OCI-LY1 (cell line): ENCODE measurements at regions not wholly inside any gene's neighbourhood (a gene's known extent, or its start where the extent isn't known, plus 50 kb on each side); places are given as distances from the start of the nearest gene placed in this dataset.

ENCODE experiments used
- H2AFZ ChIP-seq: fragments of 200-600 bp; sonication (generic), shearing (Covaris generic); 2 replicates; pipeline ENCODE4 v1.6.0; 2014; ENCODE audit warnings: antibody characterized with exemption, mild to moderate bottlenecking, low read length
- H3F3A ChIP-seq: fragments of 200-600 bp; sonication (generic), shearing (Covaris generic); 2 replicates; pipeline ENCODE4 v1.6.0; 2014; ENCODE audit warnings: mild to moderate bottlenecking, antibody characterized with exemption, low read length, moderate library complexity; ENCODE audit not compliant: insufficient read depth
- H3K27ac ChIP-seq: fragments of 200-600 bp; sonication (generic); 2 replicates; pipeline ENCODE4 v1.5.1; 2014; ENCODE audit warnings: low read length, mixed run types, mild to moderate bottlenecking, low read depth; ENCODE audit not compliant: poor library complexity, severe bottlenecking
- H3K27me3 ChIP-seq: fragments of 200-600 bp; sonication (generic); 2 replicates; pipeline ENCODE4 v1.6.0; 2014; ENCODE audit warnings: antibody characterized with exemption, mild to moderate bottlenecking, low read length, moderate library complexity; ENCODE audit not compliant: insufficient read depth
- H3K36me3 ChIP-seq: fragments of 200-600 bp; sonication (generic); 2 replicates; pipeline ENCODE4 v1.6.1; 2014; ENCODE audit warnings: mild to moderate bottlenecking, antibody characterized with exemption, low read length, moderate library complexity, mixed read lengths; ENCODE audit not compliant: insufficient read depth
- H3K4me1 ChIP-seq: fragments of 200-600 bp; sonication (generic); 2 replicates; pipeline ENCODE4 v1.5.1; 2014; ENCODE audit warnings: mild to moderate bottlenecking, low read length, moderate library complexity; ENCODE audit not compliant: insufficient read depth, severe bottlenecking
- H3K4me2 ChIP-seq: fragments of 200-600 bp; sonication (generic), shearing (Covaris generic); 2 replicates; pipeline ENCODE4 v1.6.1; 2014; ENCODE audit warnings: low read length
- H3K4me3 ChIP-seq: fragments of 200-600 bp; sonication (generic); 2 replicates; pipeline ENCODE4 v1.5.1; 2014; ENCODE audit warnings: low read length, low read depth, mild to moderate bottlenecking, mixed read lengths; ENCODE audit not compliant: poor library complexity, severe bottlenecking
- H3K79me2 ChIP-seq: fragments of 200-600 bp; shearing (Covaris generic); 2 replicates; pipeline ENCODE4 v1.6.1; 2016; ENCODE audit warnings: mixed run types, low read length, mixed read lengths; ENCODE audit not compliant: insufficient read depth
- H3K9ac ChIP-seq: fragments of 200-600 bp; sonication (generic), shearing (Covaris generic); 2 replicates; pipeline ENCODE4 v1.6.1; 2014; ENCODE audit warnings: mild to moderate bottlenecking, low read length, mixed read lengths
- H3K9me2 ChIP-seq: fragments of 200-600 bp; sonication (generic), shearing (Covaris generic); 2 replicates; pipeline ENCODE4 v1.6.1; 2014; ENCODE audit warnings: low read depth, mild to moderate bottlenecking, low read length, mixed read lengths
- H3K9me3 ChIP-seq: fragments of 200-600 bp; shearing (Covaris generic); 2 replicates; pipeline ENCODE4 v1.6.1; 2014; ENCODE audit warnings: low read length, mixed read lengths
- H4K20me1 ChIP-seq: fragments of 200-600 bp; sonication (generic), shearing (Covaris generic); 2 replicates; pipeline ENCODE4 v1.6.0; 2016; ENCODE audit warnings: mild to moderate bottlenecking, low read length; ENCODE audit not compliant: insufficient read depth
- CTCF ChIP-seq: fragments of 200-600 bp; sonication (generic), shearing (Covaris generic); IDR thresholded peaks from 2 replicates; pipeline ENCODE4 v1.5.1; 2017; ENCODE audit warnings: mild to moderate bottlenecking, antibody characterized with exemption, low read length, moderate library complexity, mixed read lengths
- EZH2 ChIP-seq: fragments of 200-600 bp; sonication (generic), shearing (Covaris generic); IDR thresholded peaks from 2 replicates; pipeline ENCODE4 v1.8.0; 2017; ENCODE audit warnings: borderline replicate concordance, mixed run types, mild to moderate bottlenecking, antibody characterized with exemption, low read length, moderate library complexity, mixed read lengths

DNA sequence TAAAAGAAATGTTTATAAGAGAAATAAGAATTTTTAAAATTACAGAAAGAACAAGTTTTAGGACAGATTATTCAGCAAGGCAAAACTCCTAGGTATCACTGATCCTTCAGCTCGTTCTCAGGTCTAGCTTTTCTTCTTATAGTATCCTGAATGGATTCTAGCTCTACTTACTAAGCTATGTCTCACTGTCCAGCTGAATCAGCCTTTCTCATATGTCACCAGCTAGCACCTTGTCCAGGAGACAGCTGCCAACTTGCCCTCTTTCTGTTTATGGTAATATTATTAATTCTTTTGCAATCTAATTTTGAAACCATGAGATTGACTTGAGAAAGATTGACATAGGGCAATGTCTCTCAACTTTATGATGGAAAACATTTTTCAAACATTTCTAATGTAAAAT, 159.9 kb downstream of the LYPLAL1 start:
- Histone ChIP-seq H3K4me2 (no peak overlapping the region), H3K79me2 (no peaks in the 10 kb centered on the region), H3K36me3 (no peaks in the 10 kb centered on the region), H3F3A (no peaks in the 10 kb centered on the region), H3K27ac (no peak overlapping the region), H3K4me3 (no peak overlapping the region), H3K4me1 (no peaks in the 10 kb centered on the region), H3K9me2 (no peaks in the 10 kb centered on the region), H4K20me1 (no peaks in the 10 kb centered on the region), H2AFZ (no peak overlapping the region), H3K9ac (no peak overlapping the region), H3K9me3 (no peaks in the 10 kb centered on the region), H3K27me3 (no peaks in the 10 kb centered on the region)
- TF ChIP-seq EZH2 (no peak), CTCF (no peak)

DNA sequence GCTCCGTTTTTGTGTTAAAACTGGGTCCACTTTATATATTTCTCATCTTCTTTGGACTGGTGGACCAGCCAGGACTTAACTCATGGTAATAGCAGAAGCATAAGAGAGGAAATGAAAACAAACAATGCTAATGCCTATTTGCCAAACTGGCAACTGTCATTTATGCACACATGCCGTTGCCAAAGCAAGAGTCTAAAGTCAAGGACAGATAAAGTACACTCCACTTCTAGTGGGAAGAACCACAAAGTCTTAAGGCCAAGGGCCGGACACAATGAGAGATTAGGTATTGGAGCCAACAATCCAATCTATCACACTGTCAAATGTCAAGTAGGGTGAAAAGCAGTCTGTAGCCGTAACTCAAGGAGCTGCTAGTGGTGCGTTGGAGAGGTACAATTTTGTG, 157.7 kb downstream of the LYPLAL1 start:
- H3K9me3 ChIP-seq, result no peaks in the 10 kb centered on the region
- no peaks in the 10 kb centered on the region for H4K20me1 ChIP-seq
- no peak overlapping the region for H3K9ac ChIP-seq

DNA sequence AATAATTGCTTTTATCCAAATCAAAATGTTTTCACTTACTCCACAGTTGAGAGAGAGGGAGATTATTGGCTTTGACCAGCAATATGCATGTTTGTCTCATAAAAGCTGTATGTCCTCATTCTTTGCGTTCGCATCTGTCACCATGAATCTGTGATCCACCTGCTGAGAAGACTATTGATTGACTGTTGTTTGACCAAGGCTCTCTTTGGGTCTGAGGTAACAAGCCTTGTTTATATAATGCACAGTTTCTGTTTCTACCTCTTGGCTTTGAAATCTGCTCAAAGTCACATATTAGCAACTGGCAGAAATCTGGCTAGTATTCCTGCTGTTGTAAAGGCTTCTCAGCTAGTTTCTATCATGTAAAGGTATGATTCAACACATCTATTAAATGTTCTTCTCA, 157.0 kb downstream of the LYPLAL1 start:
- TF ChIP-seq CTCF, result no peak
- TF ChIP-seq EZH2, result no peak
- Histone ChIP-seq H3K27me3 (no peaks in the 10 kb centered on the region), H4K20me1 (no peaks in the 10 kb centered on the region), H3K79me2 (no peaks in the 10 kb centered on the region), H3K36me3 (no peaks in the 10 kb centered on the region), H3K4me3 (no peak overlapping the region), H3K9me2 (no peaks in the 10 kb centered on the region), H3K9ac (no peak overlapping the region), H3F3A (no peaks in the 10 kb centered on the region), H3K4me2 (no peak overlapping the region), H3K4me1 (no peaks in the 10 kb centered on the region), H2AFZ (no peak overlapping the region), H3K9me3 (no peaks in the 10 kb centered on the region), H3K27ac (no peak overlapping the region)

More for the DNA sequence above, 157.7 kb downstream of the LYPLAL1 start:
- H3K4me2 ChIP-seq, result no peak overlapping the region
- H3K27me3 ChIP-seq, result no peaks in the 10 kb centered on the region
- no peak overlapping the region for H3K27ac ChIP-seq
- no peaks in the 10 kb centered on the region for H3F3A ChIP-seq
- H2AFZ ChIP-seq, result no peak overlapping the region
- H3K4me1 ChIP-seq, result no peaks in the 10 kb centered on the region
- TF ChIP-seq CTCF, result no peak
- H3K9me2 ChIP-seq, result no peaks in the 10 kb centered on the region
- H3K79me2 ChIP-seq, result no peaks in the 10 kb centered on the region
- no peaks in the 10 kb centered on the region for H3K36me3 ChIP-seq
- no peak overlapping the region for H3K4me3 ChIP-seq
